ENCODE measurements at regions not wholly inside any gene's neighbourhood (a gene's known extent, or its start where the extent isn't known, plus 50 kb on each side); places are given as distances from the start of the nearest gene placed in this dataset.

DNA sequence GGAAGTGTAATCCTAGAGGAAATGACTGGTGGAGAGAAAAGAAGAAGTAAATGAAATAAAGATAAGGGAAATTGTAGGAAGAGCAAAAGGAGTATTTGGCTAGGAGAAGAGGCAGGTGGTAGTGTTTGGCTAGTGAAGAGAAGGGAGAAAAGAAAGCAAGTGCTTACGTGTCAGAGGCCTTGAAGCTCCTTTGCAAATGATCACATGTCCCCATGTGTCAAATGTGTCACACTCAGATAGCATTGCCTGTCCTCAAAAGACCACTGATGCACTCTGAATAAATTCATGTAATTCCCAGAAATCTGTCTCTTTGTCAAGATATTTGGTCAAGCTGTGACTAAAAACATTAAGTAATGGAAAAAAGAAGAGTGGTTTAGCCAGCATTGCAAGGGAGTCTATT is 639.3 kb downstream of the TUSC7 start:
- no peak overlapping the region for H3K4me2 ChIP-seq (ENCODE audit: low read length)
- no peak overlapping the region for H2BK120ac ChIP-seq (ENCODE audit: insufficient read depth, low read length, poor library complexity)
- H2BK5ac ChIP-seq (ENCODE audit: low read depth, low read length, poor library complexity), result no peak overlapping the region
- H3K9ac ChIP-seq (ENCODE audit: low read length), result no peak overlapping the region
- no peak overlapping the region for H3K27ac ChIP-seq (ENCODE audit: low read depth, low read length)
- H3K36me3 ChIP-seq (ENCODE audit: control insufficient read depth in 1 of 2, insufficient read depth in 2 of 2, low read length in 2 of 2), result no peaks in the 10 kb centered on the region
- no peaks in the 10 kb centered on the region for H3K4me1 ChIP-seq (ENCODE audit: control insufficient read depth in 1 of 2, insufficient read depth in 2 of 2, low read length in 2 of 2)
- H3K18ac ChIP-seq (ENCODE audit: low read length), result no peak overlapping the region
- no peak overlapping the region for H2BK12ac ChIP-seq (ENCODE audit: low read length)
- H3K9me3 ChIP-seq (ENCODE audit: insufficient read depth, low read depth, low read length), result no peaks in the 10 kb centered on the region
- H4K8ac ChIP-seq (ENCODE audit: low read depth, low read length), result no peak overlapping the region
- no peaks in the 10 kb centered on the region for H3K27me3 ChIP-seq (ENCODE audit: insufficient read depth, low read length)
- H2AFZ ChIP-seq (ENCODE audit: insufficient read depth, low read length, poor library complexity), result no peak overlapping the region
- H3K79me1 ChIP-seq (ENCODE audit: low read length), result no peaks in the 10 kb centered on the region
- no peak overlapping the region for H2AK5ac ChIP-seq (ENCODE audit: low read length)
- no peak overlapping the region for H3K14ac ChIP-seq (ENCODE audit: low read length)
- WGBS (ENCODE audit: extremely low coverage, insufficient coverage, insufficient read length), result no CpG with 5 or more reads among the region's 1 CpG
- no peak overlapping the region for H3K23ac ChIP-seq (ENCODE audit: low read length)
- H3K4me3 ChIP-seq (ENCODE audit: low read depth, low read length), result no peak overlapping the region
- H4K91ac ChIP-seq (ENCODE audit: low read depth, low read length), result no peak overlapping the region
- no peak overlapping the region for H3K4ac ChIP-seq (ENCODE audit: low read depth, low read length)
- no peaks in the 10 kb centered on the region for H3K79me2 ChIP-seq (ENCODE audit: control insufficient read depth, insufficient read depth, low read length, poor library complexity)
- no peak for DNase-seq
- H4K12ac ChIP-seq (ENCODE audit: low read depth, low read length), result no peak overlapping the region

- no peak for DNase-seq
- Histone ChIP-seq H3K23ac (ENCODE audit: low read length) (no peak overlapping the region), H3K14ac (ENCODE audit: low read length) (no peak overlapping the region), H3K27me3 (ENCODE audit: insufficient read depth, low read length) (no peaks in the 10 kb centered on the region), H3K79me1 (ENCODE audit: low read length) (no peaks in the 10 kb centered on the region), H4K12ac (ENCODE audit: low read depth, low read length) (no peak overlapping the region), H2BK12ac (ENCODE audit: low read length) (no peak overlapping the region), H3K18ac (ENCODE audit: low read length) (no peak overlapping the region), H4K91ac (ENCODE audit: low read depth, low read length) (no peak overlapping the region), H4K8ac (ENCODE audit: low read depth, low read length) (no peak overlapping the region), H2AK5ac (ENCODE audit: low read length) (no peak overlapping the region), H2BK120ac (ENCODE audit: insufficient read depth, low read length, poor library complexity) (no peak overlapping the region), H3K4ac (ENCODE audit: low read depth, low read length) (no peak overlapping the region), H3K36me3 (ENCODE audit: control insufficient read depth in 1 of 2, insufficient read depth in 2 of 2, low read length in 2 of 2) (no peaks in the 10 kb centered on the region), H3K9me3 (ENCODE audit: insufficient read depth, low read depth, low read length) (no peaks in the 10 kb centered on the region), H3K4me3 (ENCODE audit: low read depth, low read length) (no peak overlapping the region), H3K27ac (ENCODE audit: low read depth, low read length) (no peak overlapping the region), H3K4me2 (ENCODE audit: low read length) (no peak overlapping the region), H3K4me1 (ENCODE audit: control insufficient read depth in 1 of 2, insufficient read depth in 2 of 2, low read length in 2 of 2) (no peaks in the 10 kb centered on the region), H2AFZ (ENCODE audit: insufficient read depth, low read length, poor library complexity) (no peak overlapping the region), H3K9ac (ENCODE audit: low read length) (no peak overlapping the region), H3K79me2 (ENCODE audit: control insufficient read depth, insufficient read depth, low read length, poor library complexity) (no peaks in the 10 kb centered on the region), H2BK5ac (ENCODE audit: low read depth, low read length, poor library complexity) (no peak overlapping the region)
- WGBS (ENCODE audit: extremely low coverage, insufficient coverage, insufficient read length), result no CpG with 5 or more reads among the region's 1 CpG
Observed at GRCh38 chr3:117349566-117349965, 640.0 kb downstream of the TUSC7 start.

DNA sequence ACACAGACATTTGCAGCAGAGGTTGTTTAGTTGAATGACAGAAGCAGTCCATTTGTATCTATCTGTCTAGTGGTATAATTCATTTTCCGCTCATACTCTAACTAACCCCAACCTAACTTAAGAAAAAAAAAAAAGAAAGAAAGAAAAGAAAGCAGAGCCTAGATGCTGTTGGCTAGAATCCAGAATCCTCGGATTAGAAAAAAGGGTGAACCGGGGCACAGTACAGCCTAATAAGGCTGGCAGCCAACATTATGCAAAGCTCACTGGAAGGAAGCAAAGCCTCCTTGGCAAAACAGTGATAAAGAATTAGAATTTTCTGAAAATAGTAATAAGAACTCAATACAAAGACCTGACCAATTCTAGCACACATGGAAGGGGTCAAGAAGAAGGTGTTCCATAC is 640.8 kb downstream of the TUSC7 start:
- H3K4me1 ChIP-seq (ENCODE audit: control insufficient read depth in 1 of 2, insufficient read depth in 2 of 2, low read length in 2 of 2), result no peaks in the 10 kb centered on the region
- H3K27ac ChIP-seq (ENCODE audit: low read depth, low read length), result no peak overlapping the region
- H3K23ac ChIP-seq (ENCODE audit: low read length), result no peak overlapping the region
- no peaks in the 10 kb centered on the region for H3K27me3 ChIP-seq (ENCODE audit: insufficient read depth, low read length)
- H3K9me3 ChIP-seq (ENCODE audit: insufficient read depth, low read depth, low read length), result no peaks in the 10 kb centered on the region
- H3K4ac ChIP-seq (ENCODE audit: low read depth, low read length), result no peak overlapping the region
- no peak overlapping the region for H2AFZ ChIP-seq (ENCODE audit: insufficient read depth, low read length, poor library complexity)
- H4K12ac ChIP-seq (ENCODE audit: low read depth, low read length), result no peak overlapping the region
- H4K91ac ChIP-seq (ENCODE audit: low read depth, low read length), result no peak overlapping the region
- no peak overlapping the region for H2BK5ac ChIP-seq (ENCODE audit: low read depth, low read length, poor library complexity)
- no peak overlapping the region for H4K8ac ChIP-seq (ENCODE audit: low read depth, low read length)
- no peak for DNase-seq
- no peaks in the 10 kb centered on the region for H3K79me1 ChIP-seq (ENCODE audit: low read length)
- no peak overlapping the region for H2AK5ac ChIP-seq (ENCODE audit: low read length)
- H3K14ac ChIP-seq (ENCODE audit: low read length), result no peak overlapping the region
- H3K4me2 ChIP-seq (ENCODE audit: low read length), result no peak overlapping the region
- H2BK120ac ChIP-seq (ENCODE audit: insufficient read depth, low read length, poor library complexity), result no peak overlapping the region
- H3K4me3 ChIP-seq (ENCODE audit: low read depth, low read length), result no peak overlapping the region
- no peak overlapping the region for H3K18ac ChIP-seq (ENCODE audit: low read length)
- H3K36me3 ChIP-seq (ENCODE audit: control insufficient read depth in 1 of 2, insufficient read depth in 2 of 2, low read length in 2 of 2), result no peaks in the 10 kb centered on the region
- no CpG with 5 or more reads among the region's 3 CpGs for whole genome bisulfite sequencing (ENCODE audit: extremely low coverage, insufficient coverage, insufficient read length)
- no peaks in the 10 kb centered on the region for H3K79me2 ChIP-seq (ENCODE audit: control insufficient read depth, insufficient read depth, low read length, poor library complexity)
- no peak overlapping the region for H2BK12ac ChIP-seq (ENCODE audit: low read length)
- no peak overlapping the region for H3K9ac ChIP-seq (ENCODE audit: low read length)

- Histone ChIP-seq H3K9ac (ENCODE audit: low read length) (no peak overlapping the region), H2BK120ac (ENCODE audit: insufficient read depth, low read length, poor library complexity) (no peak overlapping the region), H2BK5ac (ENCODE audit: low read depth, low read length, poor library complexity) (no peak overlapping the region), H3K36me3 (ENCODE audit: control insufficient read depth in 1 of 2, insufficient read depth in 2 of 2, low read length in 2 of 2) (no peaks in the 10 kb centered on the region), H3K4ac (ENCODE audit: low read depth, low read length) (no peak overlapping the region), H3K27ac (ENCODE audit: low read depth, low read length) (no peak overlapping the region), H3K4me1 (ENCODE audit: control insufficient read depth in 1 of 2, insufficient read depth in 2 of 2, low read length in 2 of 2) (no peaks in the 10 kb centered on the region), H4K91ac (ENCODE audit: low read depth, low read length) (no peak overlapping the region), H4K12ac (ENCODE audit: low read depth, low read length) (no peak overlapping the region), H2BK12ac (ENCODE audit: low read length) (no peak overlapping the region), H3K9me3 (ENCODE audit: insufficient read depth, low read depth, low read length) (no peaks in the 10 kb centered on the region), H3K79me2 (ENCODE audit: control insufficient read depth, insufficient read depth, low read length, poor library complexity) (no peaks in the 10 kb centered on the region), H2AFZ (ENCODE audit: insufficient read depth, low read length, poor library complexity) (no peak overlapping the region), H3K4me3 (ENCODE audit: low read depth, low read length) (no peak overlapping the region), H2AK5ac (ENCODE audit: low read length) (no peak overlapping the region), H3K23ac (ENCODE audit: low read length) (no peak overlapping the region), H3K79me1 (ENCODE audit: low read length) (no peaks in the 10 kb centered on the region), H3K18ac (ENCODE audit: low read length) (no peak overlapping the region), H3K4me2 (ENCODE audit: low read length) (no peak overlapping the region), H4K8ac (ENCODE audit: low read depth, low read length) (no peak overlapping the region), H3K14ac (ENCODE audit: low read length) (no peak overlapping the region), H3K27me3 (ENCODE audit: insufficient read depth, low read length) (no peaks in the 10 kb centered on the region)
- no CpG with 5 or more reads among the region's 4 CpGs for WGBS (ENCODE audit: extremely low coverage, insufficient coverage, insufficient read length)
- peak in 1 of 2 donors; percentile 20 for DNase-seq
Observed at GRCh38 chr3:117355566-117355965, 646.0 kb downstream of the TUSC7 start.

All from trophoblast cell (in vitro differentiated cells and primary cell).